HepG2 (cell line): ENCODE measurements at regions not wholly inside any gene's neighbourhood (a gene's known extent, or its start where the extent isn't known, plus 50 kb on each side); places are given as distances from the start of the nearest gene placed in this dataset.

Experiments
- ATAC-seq: fragments of 200-7000 bp; cut with Tn5 transposase; 3 replicates; pipeline ENCODE4 v1.9.1; 2020; ENCODE audit warnings: mild to moderate bottlenecking, moderate library complexity
- BruUV-seq: library from RNA; stranded (reverse); fragments of 400-500 nt; replicated peaks from 2 replicates; lab custom pipeline; 2021; lab: Mats Ljungman, UMichigan
- CTCF ChIA-PET: fragments of 300-600 bp; formaldehyde crosslinking; extraction: SDS; loops from one replicate; lab custom pipeline; 2021; ENCODE audit warnings: low total read pairs, inconsistent platforms, low intra/inter-chr PET ratio; lab: Yijun Ruan, JAX
- POLR2A ChIA-PET: fragments of 350-600 bp; sonication (Branson Sonifier 250); formaldehyde crosslinking; loops from one replicate; lab custom pipeline; 2020; ENCODE audit warnings: antibody characterized with exemption, inconsistent platforms; lab: Yijun Ruan, JAX
- DNase-seq: peaks from one replicate; pipeline ENCODE4 v3.0.0-alpha.2; 2015; ENCODE audit warnings: low spot score
- FAIRE-seq: peaks from 3 replicates; lab custom pipeline; 2011; peaks lifted over from hg19 to GRCh38; lab: Jason Lieb, UNC
- H2AFZ ChIP-seq: one replicate; pipeline ENCODE4 v1.6.1; 2011; ENCODE audit warnings: low read length, inconsistent platforms
- H3K27ac ChIP-seq: fragments of 300-600 bp; 3 replicates; pipeline ENCODE4 v1.8.0; 2011; ENCODE audit warnings: mixed run types, mild to moderate bottlenecking, mixed read lengths, low read length, inconsistent platforms; ENCODE audit not compliant: insufficient read depth; ENCODE audit errors: extremely low read length
- H3K27me3 ChIP-seq, 2 experiments: fragments of 200-600 bp in 1 of 2; 2 replicates in 1 of 2; 3 replicates in 1 of 2; pipeline versions ENCODE4 v1.6.0 to v1.8.0; 2011; ENCODE audit warnings: low read length in 2 of 2, mild to moderate bottlenecking in 2 of 2, moderate library complexity in 2 of 2, inconsistent platforms in 1 of 2; ENCODE audit not compliant: insufficient read depth in 2 of 2, control insufficient read depth in 1 of 2
- H3K36me3 ChIP-seq, 2 experiments: fragments of 200-600 bp in 1 of 2; replicated peaks in 1 of 2; 2 replicates in 1 of 2; 3 replicates in 1 of 2; pipeline versions ENCODE4 v1.5.1 to v1.8.0; 2011; ENCODE audit warnings: low read length in 2 of 2, inconsistent platforms in 1 of 2; ENCODE audit not compliant: insufficient read depth in 2 of 2, control insufficient read depth in 1 of 2
- H3K4me1 ChIP-seq: 2 replicates; pipeline ENCODE4 v1.5.1; 2012; ENCODE audit warnings: low read length, inconsistent platforms; ENCODE audit not compliant: insufficient read depth
- H3K4me2 ChIP-seq: 2 replicates; pipeline ENCODE4 v1.6.0; 2011; ENCODE audit warnings: low read depth, low read length, inconsistent platforms
- H3K4me3 ChIP-seq, 3 experiments: fragments of 200-600 bp in 1 of 3; sonication (generic), shearing (Covaris generic) in 1 of 3; replicated peaks in 1 of 3; 2 replicates each; pipeline ENCODE4 v1.5.1; 2011 to 2016; ENCODE audit warnings: low read length in 3 of 3, inconsistent platforms in 2 of 3, low read depth in 2 of 3, mild to moderate bottlenecking in 2 of 3, control low read depth in 1 of 3, mixed read lengths in 1 of 3; ENCODE audit not compliant: insufficient read depth in 1 of 3
- H3K79me2 ChIP-seq: one replicate; pipeline ENCODE4 v1.6.1; 2011; ENCODE audit warnings: low read length, inconsistent platforms; ENCODE audit not compliant: insufficient read depth
- H3K9ac ChIP-seq: 2 replicates; pipeline ENCODE4 v1.6.0; 2011; ENCODE audit warnings: mild to moderate bottlenecking, low read depth, low read length, inconsistent platforms; ENCODE audit not compliant: insufficient read depth
- H3K9me3 ChIP-seq: 2 replicates; pipeline ENCODE4 v1.5.1; 2012; ENCODE audit warnings: mild to moderate bottlenecking, low read length
- H4K20me1 ChIP-seq: 2 replicates; pipeline ENCODE4 v1.6.0; 2011; ENCODE audit warnings: inconsistent platforms, mild to moderate bottlenecking, low read length, moderate library complexity; ENCODE audit not compliant: insufficient read depth
- CCDC6 ChIP-seq: sonication (generic); formaldehyde crosslinking; IDR thresholded peaks from 2 replicates; pipeline ENCODE4 v1.8.1; 2022; ENCODE audit warnings: mild to moderate bottlenecking, missing genetic modification reagents, moderate library complexity
- FOXJ3 ChIP-seq: sonication (generic); formaldehyde crosslinking; IDR thresholded peaks from 2 replicates; pipeline ENCODE4 v1.4.0; 2020; ENCODE audit warnings: missing genetic modification reagents, mild to moderate bottlenecking, borderline replicate concordance
- KLF11 ChIP-seq: IDR thresholded peaks from 2 replicates; pipeline ENCODE4 v1.6.1; 2016; ENCODE audit warnings: missing compliant biosample characterization
- MTA1 ChIP-seq: sonication (generic); formaldehyde crosslinking; IDR thresholded peaks from 2 replicates; pipeline ENCODE4 v1.4.0; 2020; ENCODE audit warnings: missing genetic modification reagents, mild to moderate bottlenecking, borderline replicate concordance
- ZBTB4 ChIP-seq: sonication (generic); formaldehyde crosslinking; IDR thresholded peaks from 2 replicates; pipeline ENCODE4 v1.4.0; 2020; ENCODE audit warnings: missing genetic modification reagents, mild to moderate bottlenecking, borderline replicate concordance
- ZNF775 ChIP-seq: sonication (generic); formaldehyde crosslinking; IDR thresholded peaks from 2 replicates; pipeline ENCODE4 v1.4.0; 2020; ENCODE audit warnings: missing genetic modification reagents, mild to moderate bottlenecking, moderate library complexity, borderline replicate concordance
- WGBS: methylation state at CpG from one replicate; pipeline ENCODE4 v1.1.6; 2017; ENCODE audit warnings: low lambda C conversion rate; 5-methylcytosine and 5-hydroxymethylcytosine counted together
- in situ Hi-C: cut with HindIII; loops from 2 replicates; pipeline ENCODE4 v1.10.0; 2017; ENCODE audit warnings: low pct_unique_long_range_greater_than_20kb; ENCODE audit not compliant: extremely low pct_ligation_motif_present
- intact Hi-C: fragments of 100-400 bp; cut with micrococcal nuclease; formaldehyde crosslinking; loops from one replicate; pipeline ENCODE4 v1.10.0; 2022; ENCODE audit not compliant: unreplicated experiment

GRCh38 chr17:13084420-13084819, 66.6 kb upstream of the ELAC2 start:
- no peak for ATAC-seq
- POLR2A ChIA-PET, result no interaction called here

More at GRCh38 chr17:13084420-13084819, 66.6 kb upstream of the ELAC2 start:
- Histone ChIP-seq H3K4me2 (no peak overlapping the region), H2AFZ (no peak overlapping the region), H3K79me2 (no peaks in the 10 kb centered on the region), H3K4me1 (no peaks in the 10 kb centered on the region), H3K4me3 (no peak overlapping the region), H3K9me3 (no peaks in the 10 kb centered on the region), H3K9ac (no peak overlapping the region), H3K36me3 (no peaks in the 10 kb centered on the region), H4K20me1 (no peaks in the 10 kb centered on the region), H3K27me3 (peaks cover 2 to 10% of the 10 kb centered on the region in 2 experiments; a peak in 2 of 5 replicates), H3K27ac (no peak overlapping the region)
- FAIRE-seq (no peak), DNase-seq (no peak)
- intact Hi-C loops, result no loop called here
- 5% methylated on average over 3 of the region's 3 CpGs for WGBS
- BruUV-seq, result no TSS peak
- in situ Hi-C loops, result no loop called here
- TF ChIP-seq MTA1 (CRISPR knock-in tag) (no peak), KLF11 (CRISPR knock-in tag) (no peak), CCDC6 (no peak), ZNF775 (no peak), FOXJ3 (no peak), ZBTB4 (CRISPR knock-in tag) (no peak)
- CTCF ChIA-PET, result no interaction called here
